ENCODE measurements at regions not wholly inside any gene's neighbourhood (a gene's known extent, or its start where the extent isn't known, plus 50 kb on each side); places are given as distances from the start of the nearest gene placed in this dataset.

GRCh38 chr2:120465012-120465700, 119.2 kb downstream of the INHBB start:
- no peaks in the 10 kb centered on the region for H3K27me3 ChIP-seq
- H3K36me3 ChIP-seq = no peaks in the 10 kb centered on the region
- intact Hi-C loops (cut with DNase I) = loop anchor here (5.0 kb wide), 1 partner anchor 72 kb away; no protein-coding TSS in a partner anchor
- no peak overlapping the region for H3K27ac ChIP-seq
- H3K4me3 ChIP-seq = no peak overlapping the region
- no peaks in the 10 kb centered on the region for H3K9me3 ChIP-seq
- no peak for DNase-seq (ENCODE audit: extremely low spot score in 2 of 2)
- H3K4me1 ChIP-seq = peaks cover 41% of the 10 kb centered on the region
- TF ChIP-seq POLR2A (IDR thresholded peaks at IDR 0.05) (no peak), CTCF (IDR thresholded peaks at IDR 0.05) (no peak), POLR2AphosphoS5 (IDR thresholded peaks at IDR 0.05; ENCODE audit: insufficient read depth in 1 of 2, low read depth in 1 of 2) (no peak)

GRCh38 chr2:120465701-120465988, 119.7 kb downstream of the INHBB start:
- peaks cover 46% of the 10 kb centered on the region for H3K4me1 ChIP-seq
- intact Hi-C loops (cut with DNase I) = loop anchor here (5.0 kb wide), 1 partner anchor 72 kb away; no protein-coding TSS in a partner anchor
- no peaks in the 10 kb centered on the region for H3K9me3 ChIP-seq
- DNase-seq (ENCODE audit: extremely low spot score in 2 of 2) = no peak
- H3K36me3 ChIP-seq = no peaks in the 10 kb centered on the region
- no peaks in the 10 kb centered on the region for H3K27me3 ChIP-seq
- no peak for TF ChIP-seq POLR2A (IDR thresholded peaks at IDR 0.05)
- no peak overlapping the region for H3K4me3 ChIP-seq
- no peak overlapping the region for H3K27ac ChIP-seq

GRCh38 chr2:120465989-120466703, 120.2 kb downstream of the INHBB start:
- DNase-seq (ENCODE audit: extremely low spot score in 2 of 2) = no peak
- Histone ChIP-seq H3K36me3 (no peaks in the 10 kb centered on the region), H3K4me1 (peaks cover 51% of the 10 kb centered on the region), H3K9me3 (no peaks in the 10 kb centered on the region), H3K4me3 (no peak overlapping the region), H3K27me3 (no peaks in the 10 kb centered on the region), H3K27ac (no peak overlapping the region)
- intact Hi-C loops (cut with DNase I) = loop anchor here (5.0 kb wide), 1 partner anchor 71 kb away; no protein-coding TSS in a partner anchor
- TF ChIP-seq CTCF (IDR thresholded peaks at IDR 0.05) (no peak), POLR2A (IDR thresholded peaks at IDR 0.05) (no peak), POLR2AphosphoS5 (IDR thresholded peaks at IDR 0.05; ENCODE audit: insufficient read depth in 1 of 2, low read depth in 1 of 2) (no peak)

GRCh38 chr2:120466704-120467054, 120.7 kb downstream of the INHBB start:
- no peaks in the 10 kb centered on the region for H3K27me3 ChIP-seq
- no peak for DNase-seq (ENCODE audit: extremely low spot score in 2 of 2)
- no peak overlapping the region for H3K27ac ChIP-seq
- H3K4me1 ChIP-seq = peaks cover 54% of the 10 kb centered on the region
- no peaks in the 10 kb centered on the region for H3K36me3 ChIP-seq
- intact Hi-C loops (cut with DNase I) = loop anchor here (5.0 kb wide), 1 partner anchor 71 kb away; no protein-coding TSS in a partner anchor
- no peak overlapping the region for H3K4me3 ChIP-seq
- TF ChIP-seq POLR2A (IDR thresholded peaks at IDR 0.05) = no peak
- no peak for TF ChIP-seq CTCF (IDR thresholded peaks at IDR 0.05)
- no peak for TF ChIP-seq POLR2AphosphoS5 (IDR thresholded peaks at IDR 0.05; ENCODE audit: insufficient read depth in 1 of 2, low read depth in 1 of 2)
- no peaks in the 10 kb centered on the region for H3K9me3 ChIP-seq

DNA sequence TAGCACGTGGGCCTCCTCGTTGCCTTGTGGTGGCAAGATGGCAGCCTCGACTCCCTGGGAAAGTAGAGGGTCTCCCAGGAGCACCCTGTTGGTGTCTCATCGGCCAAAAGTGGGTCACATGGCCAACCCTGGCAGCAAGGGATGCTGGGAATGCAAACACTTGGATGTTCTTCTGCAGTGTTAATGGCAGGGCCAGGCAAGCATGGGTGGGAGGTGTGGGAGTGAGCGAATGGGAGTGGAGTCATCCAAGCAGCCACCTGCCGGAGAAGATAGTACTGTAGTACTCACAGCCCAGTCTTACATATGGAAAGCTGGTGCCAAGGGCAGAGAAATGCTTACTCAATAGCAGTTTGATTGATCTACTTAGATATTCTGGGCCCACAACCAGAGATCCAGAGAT, 122.2 kb downstream of the INHBB start:
- no peak overlapping the region for H3K4me3 ChIP-seq
- no peak for DNase-seq (ENCODE audit: extremely low spot score in 2 of 2)
- H3K36me3 ChIP-seq = no peaks in the 10 kb centered on the region
- no peaks in the 10 kb centered on the region for H3K9me3 ChIP-seq
- H3K27ac ChIP-seq = peak overlapping the region; percentile 65
- TF ChIP-seq CTCF (IDR thresholded peaks at IDR 0.05) = no peak
- no peak for TF ChIP-seq POLR2AphosphoS5 (IDR thresholded peaks at IDR 0.05; ENCODE audit: insufficient read depth in 1 of 2, low read depth in 1 of 2)
- no peak for TF ChIP-seq POLR2A (IDR thresholded peaks at IDR 0.05)
- H3K27me3 ChIP-seq = no peaks in the 10 kb centered on the region
- H3K4me1 ChIP-seq = peaks cover 54% of the 10 kb centered on the region
- intact Hi-C loops (cut with DNase I) = loop anchor here (5.0 kb wide), 1 partner anchor 69 kb away; no protein-coding TSS in a partner anchor

All from vagina (tissue), 2 donors.